Stromal cell of bone marrow (primary cell): ENCODE measurements at regions not wholly inside any gene's neighbourhood (a gene's known extent, or its start where the extent isn't known, plus 50 kb on each side); places are given as distances from the start of the nearest gene placed in this dataset.
"Not testable (repeated sequence)": the region's sequence is repeated elsewhere in the genome, so short reads cannot be mapped to it uniquely, and the experiment has no call there.

Source experiments
- DNase-seq: peaks from one replicate; pipeline ENCODE4 v3.0.0-alpha.2; 2012; ENCODE audit warnings: low read depth

DNA sequence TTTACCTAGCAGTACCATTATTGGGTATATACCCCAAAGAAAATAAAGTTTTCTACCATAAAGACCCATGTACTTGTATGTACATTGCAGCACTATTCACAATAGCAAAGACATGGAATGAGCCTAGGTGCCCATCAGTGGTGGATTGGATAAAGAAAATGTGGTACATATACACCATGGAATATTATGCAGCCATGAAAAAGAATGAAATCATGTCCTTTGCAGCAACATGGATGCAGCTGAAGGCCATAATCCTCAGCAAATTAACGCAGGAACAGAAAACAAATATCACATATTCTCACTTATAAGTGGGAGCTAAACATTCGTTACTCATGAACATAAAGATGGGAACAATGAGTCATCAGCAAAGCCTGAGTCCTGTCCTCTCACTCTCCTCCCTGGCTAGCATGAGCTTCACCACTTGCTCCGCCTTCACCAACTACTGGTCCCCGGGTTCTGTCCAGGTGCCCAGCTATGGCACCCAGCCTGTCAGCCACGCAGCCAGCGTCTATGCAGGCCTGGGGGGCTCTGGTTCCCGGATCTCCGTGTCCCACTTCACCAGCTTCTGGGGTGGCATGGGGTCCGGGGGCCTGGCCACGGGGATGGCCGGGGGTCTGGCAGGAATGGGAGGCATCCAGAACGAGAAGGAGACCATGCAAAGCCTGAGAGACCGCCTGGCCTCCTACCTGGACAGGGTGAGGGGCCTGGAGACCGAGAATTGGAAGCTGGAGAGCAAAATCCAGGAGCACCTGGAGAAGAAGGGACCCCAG, 562.1 kb downstream of the ZNF674 start:
- not testable (repeated sequence) for DNase-seq

GRCh38 chrX:45980726-45981125, 564.5 kb downstream of the ZNF674 start:
- no peak for DNase-seq

DNA sequence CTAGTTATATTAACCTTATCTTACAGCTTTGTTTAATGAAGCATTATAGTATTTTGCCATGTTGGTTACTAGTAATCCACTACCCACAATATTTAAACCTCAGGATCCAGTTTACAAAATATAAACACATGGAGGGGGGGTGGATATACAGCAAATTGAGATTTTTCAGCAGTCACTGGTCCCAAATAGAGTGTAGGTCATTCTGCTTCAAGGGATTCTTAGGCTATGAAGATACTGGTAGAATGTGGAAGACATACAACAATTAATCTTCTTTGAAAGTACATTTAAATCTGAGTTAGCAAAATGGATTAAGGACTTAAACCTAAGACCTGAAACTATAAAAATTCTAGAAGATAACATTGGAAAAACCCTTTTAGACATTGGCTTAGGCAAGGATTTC, 569.6 kb downstream of the ZNF674 start:
- DNase-seq: no peak

- DNase-seq: no peak
Measured at GRCh38 chrX:45972636-45973035, 572.6 kb downstream of the ZNF674 start.

DNA sequence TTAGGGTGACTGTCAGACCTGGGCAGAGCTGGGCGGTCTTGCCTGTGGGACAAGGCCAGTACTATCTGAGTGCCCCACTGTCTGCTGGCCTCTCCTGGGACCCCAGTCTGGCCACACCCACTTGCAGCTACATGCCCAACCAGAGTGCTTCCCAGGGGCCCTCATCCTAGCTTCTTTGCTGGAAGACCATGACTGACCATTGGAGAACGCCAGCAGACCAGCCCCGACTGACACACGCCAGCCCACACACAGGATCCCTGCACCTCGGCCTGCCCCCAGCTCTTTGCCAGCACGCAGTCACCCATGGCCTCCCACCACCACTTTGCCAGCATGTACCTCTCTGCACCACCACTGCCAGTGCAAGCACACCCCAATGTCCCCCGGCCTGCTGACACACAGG, 585.7 kb downstream of the ZNF674 start:
- DNase-seq: no peak

GRCh38 chrX:45956191-45956870, 588.9 kb downstream of the ZNF674 start:
- no peak for DNase-seq

GRCh38 chrX:45955661-45956060, 589.6 kb downstream of the ZNF674 start:
- DNase-seq: no peak

DNA sequence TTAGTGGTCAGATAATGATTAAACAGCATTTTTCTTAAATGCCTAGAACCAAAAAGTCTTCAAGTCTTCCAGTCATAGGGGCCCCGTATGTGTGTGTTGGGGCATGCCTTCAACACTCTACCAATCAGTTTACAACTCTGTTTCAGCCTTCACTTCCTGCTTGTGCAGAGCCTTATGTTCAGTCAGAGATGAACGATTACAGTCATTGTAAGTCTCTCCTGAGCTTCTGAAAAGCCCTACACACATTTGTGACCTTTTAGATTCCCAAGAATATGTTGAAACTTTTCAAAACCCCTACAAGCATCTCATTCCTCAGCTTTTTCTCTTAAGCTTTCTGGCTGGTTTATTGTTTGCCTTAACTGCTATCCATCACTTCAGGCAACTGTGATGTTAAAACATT, 591.2 kb downstream of the ZNF674 start:
- DNase-seq: no peak

DNA sequence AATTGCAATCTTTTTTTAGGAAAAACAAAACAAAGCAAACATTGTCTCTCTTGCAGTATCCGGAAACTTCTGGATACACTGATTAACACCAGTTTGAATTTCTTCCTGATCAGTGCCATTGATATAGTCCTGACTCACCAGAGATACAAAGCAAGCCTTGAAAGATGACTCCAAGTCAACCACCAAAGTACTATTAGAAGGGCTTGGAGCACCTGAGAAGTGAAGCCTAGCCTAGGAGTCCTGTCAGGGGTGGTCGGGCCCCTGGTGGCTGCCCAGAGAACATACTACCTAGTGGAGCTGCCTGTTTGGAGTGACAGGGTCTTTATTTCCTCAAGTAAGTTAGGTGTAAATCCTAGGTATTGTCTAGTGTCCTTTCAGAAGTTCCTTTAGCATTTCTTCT, 593.2 kb downstream of the ZNF674 start:
- no peak for DNase-seq

DNA sequence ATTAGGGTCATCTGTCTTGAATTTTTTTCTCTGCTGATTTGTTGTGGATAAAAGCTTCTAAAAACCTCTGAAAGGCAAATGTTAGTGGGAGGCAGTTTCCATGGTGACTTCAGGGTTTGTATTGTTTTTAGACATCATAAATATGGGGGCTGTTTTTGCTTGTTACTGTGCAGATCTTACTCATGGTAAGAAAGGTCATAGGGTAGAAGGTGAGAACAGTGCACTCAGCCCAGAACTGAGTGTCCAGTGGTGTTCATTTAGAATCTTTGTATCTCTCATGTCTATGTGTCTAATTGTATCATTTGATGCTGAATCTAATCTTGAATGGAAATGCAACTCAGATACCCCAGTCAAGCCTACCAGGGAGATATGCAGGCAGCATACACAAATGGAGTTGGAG, 609.8 kb downstream of the ZNF674 start:
- no peak for DNase-seq

- no peak for DNase-seq
Measured at GRCh38 chrX:45912316-45912715, 632.9 kb downstream of the ZNF674 start.

- DNase-seq: no peak
Measured at GRCh38 chrX:45907786-45908185, 637.4 kb downstream of the ZNF674 start.

DNA sequence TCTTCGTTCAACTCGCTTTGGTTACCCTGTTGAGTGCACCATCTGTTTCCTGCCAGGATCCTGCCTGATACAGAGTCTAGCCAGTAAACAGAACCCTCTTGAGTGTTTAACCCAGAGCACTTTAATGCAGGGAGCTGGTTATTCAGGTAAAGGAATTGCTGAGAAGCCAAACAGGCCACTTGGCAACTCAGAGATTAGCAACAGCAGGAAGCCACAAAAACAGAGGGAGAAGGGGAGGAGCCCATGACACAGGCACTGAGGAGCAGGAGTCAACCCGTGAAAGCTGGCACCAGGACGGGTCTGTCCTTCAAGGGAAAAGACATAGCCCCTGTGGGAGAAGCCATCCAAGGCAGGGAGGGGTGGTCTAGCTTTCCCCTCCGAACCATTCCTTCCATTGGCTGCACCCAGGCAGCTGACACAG, 641.4 kb downstream of the ZNF674 start:
- no peak for DNase-seq

DNA sequence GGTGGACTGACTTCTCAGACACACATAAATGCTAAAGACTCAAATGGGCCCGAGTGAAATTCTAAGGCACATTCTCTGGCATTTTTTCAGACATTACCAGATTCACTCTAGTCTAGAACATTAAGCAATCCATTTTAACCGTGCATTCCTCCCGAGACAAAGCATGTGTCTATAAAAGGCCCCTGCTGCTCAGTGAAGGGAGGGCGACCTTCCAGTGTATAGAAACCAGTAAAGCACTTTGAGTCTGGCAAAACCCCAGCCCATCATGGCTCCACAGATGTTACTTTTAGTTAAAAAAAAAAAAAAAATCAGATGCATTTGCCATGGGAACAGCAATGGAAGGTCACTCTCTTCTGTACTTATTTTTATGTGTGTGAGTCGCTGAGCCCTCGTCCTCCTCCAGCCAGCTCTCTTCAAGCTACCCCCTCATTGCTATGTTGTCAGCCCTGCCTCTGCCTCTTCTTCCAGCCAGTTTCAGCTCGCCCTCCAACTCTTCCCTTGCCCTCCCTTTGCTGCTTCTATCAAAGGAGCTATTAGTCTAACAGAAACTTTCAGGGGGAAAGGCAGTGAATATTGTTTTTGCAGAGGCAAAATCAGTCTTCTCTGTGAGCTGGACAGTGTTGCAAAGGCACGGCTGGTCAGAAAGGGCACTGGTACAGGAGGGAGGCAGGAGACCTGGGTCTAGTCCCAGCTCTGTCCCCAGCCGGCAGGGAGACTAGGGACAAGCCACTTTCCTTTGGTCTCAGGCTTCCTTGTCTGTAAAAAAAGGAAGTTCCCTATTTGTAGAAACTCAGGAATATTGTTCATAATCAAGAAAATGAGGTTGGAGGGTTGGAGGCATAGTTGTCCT, 644.2 kb downstream of the ZNF674 start:
- DNase-seq: no peak

GRCh38 chrX:45894864-45895645, 650.2 kb downstream of the ZNF674 start:
- no peak for DNase-seq

GRCh38 chrX:45889471-45889870, 655.8 kb downstream of the ZNF674 start:
- no peak for DNase-seq

- no peak for DNase-seq
Measured at GRCh38 chrX:45888518-45888917, 656.7 kb downstream of the ZNF674 start.

- DNase-seq: no peak
Measured at GRCh38 chrX:45885931-45886330, 659.3 kb downstream of the ZNF674 start.

- no peak for DNase-seq
Measured at GRCh38 chrX:45879512-45879911, 665.7 kb downstream of the ZNF674 start.

DNA sequence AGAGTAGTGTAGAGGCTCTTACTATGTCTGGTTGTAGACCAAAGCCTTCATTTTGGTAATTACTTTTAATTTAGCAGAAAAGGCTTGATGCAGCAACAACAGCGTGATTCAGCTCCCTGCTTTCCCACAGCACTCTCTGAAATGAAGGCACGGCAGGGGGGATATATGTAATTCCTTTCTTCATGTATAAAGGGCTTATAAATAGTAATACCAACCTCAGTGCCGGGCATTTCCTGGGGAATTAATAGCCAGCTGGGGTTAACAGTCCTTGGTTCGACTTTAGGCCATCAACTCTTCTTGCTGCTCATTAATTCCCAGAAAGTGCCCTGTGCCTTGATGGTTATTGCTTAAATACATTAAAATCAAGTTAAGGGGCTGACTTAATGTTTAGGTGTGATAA, 669.0 kb downstream of the ZNF674 start:
- no peak for DNase-seq

GRCh38 chrX:45873781-45874180, 671.4 kb downstream of the ZNF674 start:
- DNase-seq: no peak

DNA sequence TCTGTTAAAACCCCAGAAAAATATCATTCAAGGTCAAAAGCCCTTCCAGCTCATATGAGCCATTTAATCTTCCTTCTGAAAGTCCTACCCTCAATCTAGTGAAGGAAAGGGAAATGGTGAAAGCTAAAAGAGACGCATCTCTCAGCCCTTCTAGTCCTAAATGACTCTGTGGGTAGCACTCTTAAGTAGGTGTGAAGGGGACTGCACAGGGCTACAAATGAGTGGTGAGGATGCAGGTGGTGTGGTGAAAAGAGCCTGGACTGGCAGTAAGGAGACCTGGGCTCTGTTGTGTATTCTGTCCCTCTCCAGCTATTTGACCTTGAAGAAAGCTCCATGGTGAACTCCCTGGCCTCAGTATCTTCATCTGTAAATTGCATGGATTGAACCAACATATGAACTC, 671.8 kb upstream of the DIPK2B start:
- no peak for DNase-seq
